ENCODE measurements at regions not wholly inside any gene's neighbourhood (a gene's known extent, or its start where the extent isn't known, plus 50 kb on each side); places are given as distances from the start of the nearest gene placed in this dataset.
"Not testable (repeated sequence)": the region's sequence is repeated elsewhere in the genome, so short reads cannot be mapped to it uniquely, and the experiment has no call there.

- no peak for DNase-seq (ENCODE audit: low read depth in 4 of 4, low spot score in 3 of 4)
Measured at GRCh38 chr4:104649631-104650030, 154.9 kb upstream of the CXXC4 start.

GRCh38 chr4:104662269-104662668, 167.6 kb upstream of the CXXC4 start:
- not testable (repeated sequence) for DNase-seq (ENCODE audit: low read depth in 4 of 4, low spot score in 3 of 4)

- peak; percentile 39 to 79 (median 62) for DNase-seq (ENCODE audit: low read depth in 4 of 4, low spot score in 3 of 4)
Measured at GRCh38 chr4:104677116-104677515, 182.4 kb upstream of the CXXC4 start.

GRCh38 chr4:104682311-104682710, 187.6 kb upstream of the CXXC4 start:
- no peak for DNase-seq (ENCODE audit: low read depth in 4 of 4, low spot score in 3 of 4)

GRCh38 chr4:104693601-104694201, 199.0 kb upstream of the CXXC4 start:
- no peak for DNase-seq (ENCODE audit: low read depth in 4 of 4, low spot score in 3 of 4)

- no peak for DNase-seq (ENCODE audit: low read depth in 4 of 4, low spot score in 3 of 4)
Measured at GRCh38 chr4:104716584-104716983, 221.9 kb upstream of the CXXC4 start.

GRCh38 chr4:104719539-104720230, 225.0 kb upstream of the CXXC4 start:
- DNase-seq (ENCODE audit: low read depth in 4 of 4, low spot score in 3 of 4) = no peak

- no peak for DNase-seq (ENCODE audit: low read depth in 4 of 4, low spot score in 3 of 4)
Measured at GRCh38 chr4:104722467-104722866, 227.8 kb upstream of the CXXC4 start.

- DNase-seq (ENCODE audit: low read depth in 4 of 4, low spot score in 3 of 4) = no peak
Measured at GRCh38 chr4:104726002-104726401, 231.3 kb upstream of the CXXC4 start.

GRCh38 chr4:104727643-104728042, 232.9 kb upstream of the CXXC4 start:
- DNase-seq (ENCODE audit: low read depth in 4 of 4, low spot score in 3 of 4) = no peak

GRCh38 chr4:104728380-104729122, 233.9 kb upstream of the CXXC4 start:
- no peak for DNase-seq (ENCODE audit: low read depth in 4 of 4, low spot score in 3 of 4)

GRCh38 chr4:104732766-104733165, 238.1 kb upstream of the CXXC4 start:
- no peak for DNase-seq (ENCODE audit: low read depth in 4 of 4, low spot score in 3 of 4)

- no peak for DNase-seq (ENCODE audit: low read depth in 4 of 4, low spot score in 3 of 4)
Measured at GRCh38 chr4:104735174-104735573, 240.5 kb upstream of the CXXC4 start.

- DNase-seq (ENCODE audit: low read depth in 4 of 4, low spot score in 3 of 4) = no peak
Measured at GRCh38 chr4:104740161-104740560, 245.5 kb upstream of the CXXC4 start.

GRCh38 chr4:104743215-104743653, 248.5 kb upstream of the CXXC4 start:
- DNase-seq (ENCODE audit: low read depth in 4 of 4, low spot score in 3 of 4) = no peak

- no peak for DNase-seq (ENCODE audit: low read depth in 4 of 4, low spot score in 3 of 4)
Measured at GRCh38 chr4:104747635-104748034, 252.9 kb upstream of the CXXC4 start.

GRCh38 chr4:104749062-104749461, 254.4 kb upstream of the CXXC4 start:
- DNase-seq (ENCODE audit: low read depth in 4 of 4, low spot score in 3 of 4) = no peak

GRCh38 chr4:104750008-104750407, 255.3 kb upstream of the CXXC4 start:
- DNase-seq (ENCODE audit: low read depth in 4 of 4, low spot score in 3 of 4) = no peak

GRCh38 chr4:104751468-104751867, 256.8 kb upstream of the CXXC4 start:
- no peak for DNase-seq (ENCODE audit: low read depth in 4 of 4, low spot score in 3 of 4)

GRCh38 chr4:104752337-104752736, 257.6 kb upstream of the CXXC4 start:
- DNase-seq (ENCODE audit: low read depth in 4 of 4, low spot score in 3 of 4) = no peak

GRCh38 chr4:104756837-104757236, 262.1 kb upstream of the CXXC4 start:
- DNase-seq (ENCODE audit: low read depth in 4 of 4, low spot score in 3 of 4) = no peak

GRCh38 chr4:104758574-104758973, 263.9 kb upstream of the CXXC4 start:
- DNase-seq (ENCODE audit: low read depth in 4 of 4, low spot score in 3 of 4) = no peak
